ENCODE measurements at regions not wholly inside any gene's neighbourhood (a gene's known extent, or its start where the extent isn't known, plus 50 kb on each side); places are given as distances from the start of the nearest gene placed in this dataset.

DNA sequence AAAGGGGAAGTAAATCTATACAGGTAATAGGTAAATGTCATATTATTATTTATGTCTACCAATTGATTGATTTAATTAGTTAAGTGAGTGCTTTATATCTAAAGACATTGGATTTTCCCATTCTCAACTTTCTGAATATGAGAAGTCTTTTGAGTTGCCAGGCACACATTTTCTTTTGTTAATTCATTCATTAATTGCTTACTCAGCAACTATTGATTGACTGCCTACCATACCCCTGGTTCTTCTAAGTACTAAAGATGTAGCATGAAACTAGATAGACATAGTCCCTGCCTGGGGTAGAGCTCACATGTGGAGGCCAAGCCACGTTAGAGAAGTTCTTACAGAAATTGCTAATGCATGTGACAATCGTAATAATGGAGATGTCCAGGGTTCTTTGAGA lies 253.1 kb upstream of the LYZL1 start:
- DNase-seq, result no peak

GRCh38 chr10:29037348-29038113 lies 251.3 kb upstream of the LYZL1 start:
- DNase-seq, result no peak

DNA sequence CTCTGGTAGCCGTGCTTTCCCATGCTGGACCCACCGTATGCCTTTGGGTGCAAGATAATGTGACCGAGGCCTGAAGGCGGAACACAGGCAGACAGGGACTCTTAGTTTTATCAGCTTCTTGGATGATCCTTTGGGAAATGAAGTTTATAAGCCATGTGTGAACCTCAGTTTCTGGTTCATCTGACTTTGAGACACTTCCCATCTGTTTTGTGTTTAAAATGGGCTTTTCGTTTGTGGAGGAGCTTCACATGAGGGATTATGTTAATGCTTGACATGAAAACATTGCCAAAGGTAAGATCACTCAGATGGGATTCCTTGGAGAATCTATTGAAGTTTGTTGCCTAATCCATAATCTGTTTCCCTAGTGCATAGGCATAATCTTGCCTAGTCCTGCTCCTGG lies 249.8 kb upstream of the LYZL1 start:
- DNase-seq, result no peak

GRCh38 chr10:29039677-29040189 lies 249.1 kb upstream of the LYZL1 start:
- DNase-seq, result no peak

DNA sequence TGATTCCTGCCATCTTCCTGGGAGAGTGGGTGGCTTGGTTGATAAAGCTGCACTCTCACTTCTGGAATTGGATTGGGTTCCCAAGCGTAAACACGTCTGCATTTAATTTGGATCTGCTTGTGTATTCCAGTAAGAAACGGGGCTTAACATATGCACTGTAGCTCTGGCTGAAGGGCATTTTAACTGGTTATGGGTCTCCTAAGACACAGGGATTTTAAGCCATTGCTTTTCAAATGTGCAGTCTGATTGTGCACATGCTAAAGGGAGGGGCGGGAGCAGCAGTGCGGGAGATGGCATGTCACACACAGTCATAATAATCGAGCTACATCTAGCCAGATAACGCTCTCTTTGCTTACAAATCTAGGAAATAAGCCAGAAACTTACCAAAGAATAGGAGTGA lies 247.3 kb upstream of the LYZL1 start:
- no peak for DNase-seq

DNA sequence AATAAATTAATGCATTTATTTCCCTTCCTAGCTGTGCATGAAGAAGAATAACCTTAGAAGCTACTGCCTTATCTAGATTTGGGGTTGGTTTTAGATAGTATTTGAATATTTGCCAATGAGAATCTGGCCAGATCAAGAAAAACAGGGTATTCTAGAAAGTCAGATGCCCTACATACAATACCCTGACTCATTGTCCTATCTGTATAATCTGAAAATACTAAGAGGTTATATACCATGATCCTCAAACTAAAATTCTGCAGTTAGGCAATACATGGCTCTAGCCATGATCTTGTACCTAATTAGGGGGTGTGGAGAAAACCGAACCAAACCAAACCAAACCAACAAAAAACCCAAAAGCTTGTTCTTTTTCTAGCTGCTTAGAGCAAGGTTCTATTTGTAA lies 240.4 kb upstream of the LYZL1 start:
- DNase-seq, result no peak

DNA sequence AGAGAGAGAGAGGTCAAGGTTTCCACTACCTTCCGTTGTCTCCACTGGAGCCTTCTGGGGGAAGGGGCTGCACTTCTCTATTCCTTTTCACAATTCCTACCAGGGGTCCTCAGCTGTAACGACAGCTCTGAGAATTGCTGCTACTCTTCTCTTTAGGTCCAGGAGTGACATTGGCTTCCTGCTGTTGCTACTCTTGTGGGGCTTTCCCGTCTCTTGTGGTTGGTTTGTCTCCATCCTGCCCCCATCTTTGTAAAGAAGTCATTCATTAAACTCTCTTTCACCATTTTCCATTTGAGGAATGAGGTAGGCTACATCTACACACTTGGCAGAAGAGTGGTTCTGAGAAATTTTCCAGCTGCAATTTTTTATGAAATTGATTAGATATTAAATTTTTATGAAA lies 238.8 kb upstream of the LYZL1 start:
- no peak for DNase-seq

DNA sequence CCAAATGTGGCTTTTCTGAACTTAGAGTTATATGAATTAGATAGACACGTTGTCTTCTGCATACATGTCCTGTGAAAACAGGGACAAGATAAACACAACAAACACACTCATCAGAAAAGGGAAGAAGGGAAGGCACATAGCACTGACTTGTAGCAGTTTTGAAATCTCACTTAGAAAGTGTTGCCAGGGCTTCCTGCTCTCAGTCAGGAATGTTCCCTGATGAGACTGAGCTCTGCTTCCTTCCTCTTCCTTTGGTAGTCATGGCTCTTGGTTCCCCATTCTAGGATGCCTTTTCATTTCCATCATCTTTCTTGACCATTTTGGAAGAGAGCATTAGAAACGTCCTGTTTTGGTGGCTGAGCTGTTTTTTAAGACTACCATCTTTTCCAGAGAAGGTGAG lies 233.8 kb upstream of the LYZL1 start:
- DNase-seq, result no peak

GRCh38 chr10:29056729-29057128 lies 232.1 kb upstream of the LYZL1 start:
- DNase-seq, result no peak

GRCh38 chr10:29057822-29058331 lies 231.0 kb upstream of the LYZL1 start:
- DNase-seq, result no peak

DNA sequence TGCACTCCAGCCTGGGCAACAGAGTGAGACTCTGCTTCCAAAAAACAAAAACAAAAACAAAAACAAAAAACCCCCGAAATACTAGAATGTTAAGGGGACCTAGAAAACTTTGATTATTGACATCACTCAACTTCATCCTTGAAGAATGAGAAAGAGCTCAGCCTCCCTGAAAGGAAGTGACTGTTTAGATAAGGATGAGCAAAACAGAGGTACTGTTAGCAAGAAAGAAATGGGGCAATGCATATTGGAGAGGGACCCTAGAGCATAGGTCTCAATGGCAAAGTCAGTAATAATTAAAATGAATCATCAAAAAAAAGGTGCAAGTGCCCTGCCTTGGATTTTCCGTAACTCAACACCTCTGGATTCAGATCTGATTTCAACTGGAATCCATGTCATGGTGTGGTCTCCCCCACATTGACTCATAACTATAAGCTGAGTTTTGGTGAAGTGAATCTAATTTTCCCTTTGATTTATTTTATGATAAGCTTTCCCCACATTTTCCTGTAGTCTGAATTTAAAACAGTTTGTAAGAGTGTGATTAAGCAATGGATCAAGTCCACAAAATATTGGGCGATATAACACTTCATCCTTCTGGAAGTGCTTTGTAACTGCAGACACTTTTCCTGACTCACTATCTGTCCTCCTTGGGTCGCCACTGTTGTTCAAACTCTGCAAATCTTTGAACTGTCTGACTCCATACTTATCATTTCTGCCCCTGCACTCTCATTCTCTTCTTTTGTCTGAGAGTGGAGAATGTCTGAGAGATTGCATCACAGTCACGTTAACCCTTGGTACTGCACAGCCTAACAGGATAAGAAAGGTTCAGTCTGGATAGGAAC lies 224.8 kb upstream of the LYZL1 start:
- no peak for DNase-seq

GRCh38 chr10:29064680-29065079 lies 224.2 kb upstream of the LYZL1 start:
- DNase-seq, result no peak

GRCh38 chr10:29067161-29067560 lies 221.7 kb upstream of the LYZL1 start:
- no peak for DNase-seq

DNA sequence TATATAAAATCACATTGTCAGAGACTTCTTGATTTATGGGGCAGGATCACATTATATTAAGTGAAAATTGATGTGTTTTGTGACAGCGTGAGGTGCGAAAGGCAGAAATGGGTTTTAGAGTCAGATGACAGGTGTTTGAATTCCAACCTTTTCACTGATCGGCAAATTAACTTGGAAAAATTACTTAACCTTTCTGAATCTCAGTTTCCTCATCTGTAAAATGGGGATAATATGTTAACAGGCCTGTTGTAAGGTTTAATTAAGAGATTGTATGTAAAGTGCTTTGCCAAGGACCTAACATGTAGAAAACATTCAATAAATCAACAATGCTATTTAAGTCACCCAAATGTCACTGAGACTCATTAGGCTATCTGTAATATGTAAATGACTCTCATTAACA lies 221.2 kb upstream of the LYZL1 start:
- DNase-seq, result no peak

DNA sequence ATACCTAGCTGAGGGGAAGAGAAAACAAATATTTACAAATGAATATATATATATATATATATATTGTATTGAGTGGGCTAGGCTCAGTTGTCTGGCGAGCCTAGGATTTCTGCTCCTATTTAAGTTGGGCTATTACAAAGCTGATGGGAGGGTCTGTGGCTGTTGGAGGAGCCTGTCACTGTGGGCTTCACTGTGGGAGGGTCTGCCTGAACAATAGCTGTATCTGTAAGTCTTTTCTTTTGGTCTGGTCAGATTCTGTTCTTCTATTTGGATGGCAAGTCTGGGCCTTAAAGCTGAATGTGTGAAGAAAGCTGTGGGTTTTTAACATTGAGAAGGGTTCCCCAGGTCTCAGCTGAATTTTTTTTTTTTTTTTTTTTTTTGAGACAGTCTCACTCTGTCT lies 220.6 kb upstream of the LYZL1 start:
- DNase-seq, result no peak

GRCh38 chr10:29068966-29069365 lies 219.9 kb upstream of the LYZL1 start:
- no peak for DNase-seq

- no peak for DNase-seq
These were observed 218.9 kb upstream of the LYZL1 start for GRCh38 chr10:29069941-29070340.

- DNase-seq, result no peak
These were observed 210.0 kb upstream of the LYZL1 start for GRCh38 chr10:29078919-29079318.

- DNase-seq, result no peak
These were observed 207.6 kb upstream of the LYZL1 start for GRCh38 chr10:29081231-29081630.

DNA sequence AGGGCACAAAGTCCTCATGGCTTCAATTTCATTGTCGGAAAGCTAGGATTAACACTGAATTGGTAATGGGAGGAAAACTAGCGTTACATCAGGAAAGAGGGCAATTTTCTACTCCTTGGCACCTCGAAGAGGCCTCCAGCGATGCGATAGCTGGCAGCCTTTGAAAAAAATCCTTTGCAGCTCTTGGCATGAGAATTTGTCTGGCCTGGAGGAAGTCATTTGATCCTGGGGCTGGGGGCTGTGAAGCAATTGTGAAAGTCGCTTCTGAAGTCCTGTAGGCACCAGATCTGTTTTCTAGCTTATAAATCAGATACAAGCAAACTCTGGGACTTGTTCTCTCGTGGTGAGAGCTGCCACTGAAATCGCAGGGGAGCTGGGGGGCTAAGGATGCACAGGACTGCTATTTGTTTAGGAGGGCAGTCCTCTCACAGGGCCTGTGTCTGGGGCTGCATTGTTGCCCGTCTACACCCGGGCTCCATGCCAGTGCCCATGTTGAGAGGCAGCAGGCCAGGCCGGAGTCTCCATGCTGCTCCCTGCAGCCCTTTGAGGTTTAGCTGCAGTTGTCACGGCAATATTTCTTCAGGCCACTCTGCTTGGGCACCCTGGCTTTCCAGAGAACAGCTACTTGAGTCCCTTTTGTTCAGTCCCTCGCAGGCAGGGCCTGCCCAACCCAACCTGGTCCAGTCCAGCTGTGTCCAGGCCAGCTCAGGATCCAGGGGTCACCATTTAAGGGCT lies 206.8 kb upstream of the LYZL1 start:
- DNase-seq, result no peak

DNA sequence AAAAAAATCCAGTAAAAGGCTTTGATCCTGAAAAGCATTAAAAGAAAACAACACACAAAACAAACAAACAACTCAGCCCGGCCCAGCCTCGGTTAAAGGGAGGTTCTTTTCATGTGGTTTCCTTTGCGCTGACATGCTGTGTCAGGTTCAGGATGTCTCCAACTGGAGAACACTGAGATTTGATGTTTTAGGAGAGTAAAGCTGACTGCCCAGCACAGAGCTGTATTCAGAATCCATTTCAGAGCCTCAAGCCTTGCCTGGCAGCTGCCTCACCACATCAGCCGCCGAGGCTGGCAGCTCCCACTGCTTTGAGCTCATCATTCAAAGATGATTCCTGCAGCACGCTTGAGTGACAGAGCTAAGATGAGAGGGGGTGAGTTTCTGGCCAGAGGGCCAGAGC lies 205.8 kb upstream of the LYZL1 start:
- DNase-seq, result no peak

DNA sequence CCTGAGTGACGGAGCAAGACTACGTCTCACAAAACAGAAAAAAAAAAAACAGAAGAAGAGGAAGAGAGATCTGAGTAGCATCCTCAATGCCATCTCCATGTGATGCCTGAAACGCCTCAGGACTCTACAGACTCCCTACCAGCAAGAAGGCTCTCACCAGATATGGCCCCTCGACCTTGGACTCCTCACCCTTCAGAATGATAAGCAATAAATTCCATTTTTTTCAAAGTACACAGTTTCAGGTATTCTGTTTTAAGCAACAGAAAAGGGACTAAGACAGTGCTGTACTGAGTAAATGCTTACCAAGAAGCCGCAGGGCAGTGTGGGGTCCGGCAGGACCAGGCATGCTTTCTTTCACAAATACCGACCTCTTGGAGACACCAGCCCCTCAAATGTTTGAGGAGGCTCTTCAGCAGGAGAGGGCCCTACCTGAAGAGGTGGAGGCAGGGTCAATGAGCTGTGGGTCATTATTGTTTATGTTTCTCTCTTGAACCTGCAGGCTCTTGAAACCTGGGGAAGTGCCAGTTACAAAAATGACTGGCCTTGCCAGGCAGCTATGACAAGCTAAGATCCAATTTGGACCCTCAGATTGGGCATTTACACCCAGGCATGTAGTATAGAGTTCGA lies 204.1 kb upstream of the LYZL1 start:
- no peak for DNase-seq

DNA sequence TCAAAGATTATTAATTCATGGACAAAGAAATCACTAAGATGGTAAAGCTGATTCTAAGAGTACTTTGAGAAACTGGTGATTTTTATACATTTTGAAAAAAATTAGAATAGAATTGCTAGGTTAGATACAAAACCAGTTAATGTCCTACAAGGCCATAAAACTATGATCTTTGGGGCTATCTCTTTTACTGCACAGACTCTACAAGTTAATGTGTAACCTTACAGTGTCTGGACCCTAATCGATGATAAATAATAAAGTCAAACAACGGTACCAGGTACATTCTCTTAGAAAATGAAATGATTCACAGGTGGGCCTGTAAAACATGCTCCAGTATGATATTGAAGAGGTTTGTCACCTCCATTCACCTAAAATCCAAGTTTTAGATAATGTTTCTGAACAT lies 199.8 kb upstream of the LYZL1 start:
- DNase-seq, result no peak
